ENCODE measurements at regions not wholly inside any gene's neighbourhood (a gene's known extent, or its start where the extent isn't known, plus 50 kb on each side); places are given as distances from the start of the nearest gene placed in this dataset.
A peak's percentile ranks its signal among the peaks of the same experiment; 100 is the strongest.
"Not testable (repeated sequence)": the region's sequence is repeated elsewhere in the genome, so short reads cannot be mapped to it uniquely, and the experiment has no call there.

GRCh38 chr4:65021149-65021548 lies 611.9 kb upstream of the TECRL start:
- intact Hi-C loops (cut with DNase I) = no loop called here
- ATAC-seq = no peak

GRCh38 chr4:65019775-65020174 lies 610.5 kb upstream of the TECRL start:
- DNase-seq (ENCODE audit: missing footprints) (no peak), ATAC-seq (no peak)
- intact Hi-C loops (cut with DNase I) = no loop called here

More at GRCh38 chr4:65021149-65021548, 611.9 kb upstream of the TECRL start:
- DNase-seq (ENCODE audit: missing footprints) = no peak

DNA sequence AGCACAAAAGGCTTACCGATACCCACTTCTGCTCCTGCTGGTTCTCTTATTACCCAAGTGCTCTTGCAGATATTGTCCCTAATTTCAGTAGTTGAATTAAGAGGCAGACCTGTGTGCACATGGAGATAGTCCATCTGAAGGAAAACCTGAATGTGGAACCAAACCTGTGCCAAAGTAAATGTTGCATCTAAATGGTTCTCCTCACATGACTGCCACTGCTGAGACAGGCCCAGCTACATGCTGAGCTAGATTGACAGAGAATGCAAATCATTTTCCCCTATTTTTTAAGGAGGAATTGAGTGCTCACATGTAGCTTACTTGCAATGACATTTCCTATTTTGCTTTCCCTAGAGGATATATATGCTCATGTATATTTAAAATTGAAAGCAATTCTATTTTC lies 609.1 kb upstream of the TECRL start:
- DNase-seq (ENCODE audit: missing footprints) = no peak
- intact Hi-C loops (cut with DNase I) = no loop called here
- ATAC-seq = no peak

- ATAC-seq = peak; percentile 64
- DNase-seq (ENCODE audit: missing footprints) = no peak
- intact Hi-C loops (cut with DNase I) = no loop called here
Measured at GRCh38 chr4:65014078-65014477, 604.8 kb upstream of the TECRL start.

DNA sequence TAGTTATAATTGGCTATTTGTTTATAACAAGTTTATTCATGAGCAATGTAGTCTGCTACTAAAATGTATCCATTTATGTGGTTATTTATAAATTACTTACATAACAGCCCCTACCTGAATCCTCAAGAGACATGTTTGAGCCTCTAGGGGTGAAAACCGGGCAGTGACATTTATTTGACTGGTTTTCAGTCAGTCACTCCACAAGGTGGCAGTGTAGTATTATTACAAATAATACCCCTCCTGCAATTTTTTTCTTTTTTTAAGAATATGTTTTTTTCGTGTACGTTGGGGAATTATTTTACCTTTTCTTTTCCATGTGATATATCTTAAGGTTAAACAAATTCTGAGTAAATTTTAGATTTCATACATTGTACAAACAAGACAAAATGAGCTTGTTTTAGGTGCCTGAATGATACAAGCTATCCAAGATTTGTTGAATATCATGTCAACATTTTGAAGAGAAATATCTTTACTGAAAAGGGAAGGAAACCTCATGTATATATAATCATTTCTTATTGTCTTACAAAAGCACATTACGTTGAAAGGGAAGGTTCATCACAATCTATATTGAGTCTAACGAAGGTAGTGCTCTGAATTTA lies 598.7 kb upstream of the TECRL start:
- ATAC-seq (no peak), DNase-seq (ENCODE audit: missing footprints) (no peak)
- intact Hi-C loops (cut with DNase I) = no loop called here

DNA sequence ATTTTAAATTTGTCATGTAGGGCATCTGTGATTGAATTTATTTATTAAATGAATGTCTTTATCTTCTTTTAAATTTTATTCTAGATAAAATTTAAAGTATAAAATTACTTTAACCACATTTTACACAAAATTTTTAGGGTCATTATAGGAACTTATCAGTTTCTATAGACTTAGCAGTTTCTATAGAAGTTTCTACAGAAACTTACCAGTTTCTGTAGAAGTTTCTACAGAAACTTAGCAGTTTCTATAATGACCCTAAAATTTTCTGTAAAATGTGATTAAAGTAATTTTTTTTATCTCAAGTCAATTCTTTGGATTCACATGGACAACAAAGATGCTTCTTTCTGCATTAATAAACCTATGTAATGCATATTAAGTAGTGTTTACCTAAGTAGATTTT lies 565.9 kb upstream of the TECRL start:
- no peak for ATAC-seq
- intact Hi-C loops (cut with DNase I) = no loop called here
- no peak for DNase-seq (ENCODE audit: missing footprints)

DNA sequence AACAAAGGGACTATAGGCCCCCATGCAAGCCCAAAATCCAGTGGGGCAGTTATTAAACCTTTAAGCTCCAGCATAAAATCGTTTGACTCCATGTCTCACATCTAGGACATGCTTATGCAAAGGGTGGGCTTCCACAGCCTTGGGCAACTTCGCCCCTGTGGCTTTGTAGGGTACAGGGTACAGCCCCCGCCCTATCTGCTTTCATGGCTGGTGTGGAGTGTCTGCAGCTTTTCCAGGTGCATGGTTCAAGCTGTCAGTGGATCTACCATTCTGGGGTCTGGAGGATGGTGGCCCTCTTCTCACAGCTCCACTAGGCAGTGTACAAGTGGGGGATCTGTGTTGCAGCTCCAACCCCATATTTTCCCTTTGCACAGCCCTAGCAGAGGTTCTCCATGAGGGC lies 559.8 kb upstream of the TECRL start:
- ATAC-seq (no peak), DNase-seq (ENCODE audit: missing footprints) (no peak)
- intact Hi-C loops (cut with DNase I) = no loop called here

DNA sequence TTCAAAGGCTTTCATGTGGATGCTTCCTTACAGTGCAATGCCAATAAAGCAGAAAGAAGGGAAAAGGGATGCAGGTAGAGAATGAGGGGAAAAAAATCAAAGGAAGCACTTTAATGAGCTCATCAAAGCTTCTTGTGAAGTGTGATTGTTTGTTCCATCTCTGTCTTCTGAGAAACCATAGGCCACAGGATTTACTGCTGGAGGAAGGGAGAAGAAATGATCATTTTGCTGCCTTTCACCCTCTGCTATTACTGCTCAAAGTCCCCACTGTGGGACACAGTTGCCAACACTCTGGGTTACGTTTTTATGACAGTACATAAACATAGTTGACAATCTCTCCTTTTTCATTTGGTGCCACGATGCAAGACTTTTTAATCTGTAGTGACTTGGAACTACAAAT lies 558.0 kb upstream of the TECRL start:
- ATAC-seq = no peak
- DNase-seq (ENCODE audit: missing footprints) = no peak
- intact Hi-C loops (cut with DNase I) = no loop called here

- DNase-seq (ENCODE audit: missing footprints) (no peak), ATAC-seq (no peak)
- intact Hi-C loops (cut with DNase I) = no loop called here
Measured at GRCh38 chr4:64960516-64960915, 551.3 kb upstream of the TECRL start.

DNA sequence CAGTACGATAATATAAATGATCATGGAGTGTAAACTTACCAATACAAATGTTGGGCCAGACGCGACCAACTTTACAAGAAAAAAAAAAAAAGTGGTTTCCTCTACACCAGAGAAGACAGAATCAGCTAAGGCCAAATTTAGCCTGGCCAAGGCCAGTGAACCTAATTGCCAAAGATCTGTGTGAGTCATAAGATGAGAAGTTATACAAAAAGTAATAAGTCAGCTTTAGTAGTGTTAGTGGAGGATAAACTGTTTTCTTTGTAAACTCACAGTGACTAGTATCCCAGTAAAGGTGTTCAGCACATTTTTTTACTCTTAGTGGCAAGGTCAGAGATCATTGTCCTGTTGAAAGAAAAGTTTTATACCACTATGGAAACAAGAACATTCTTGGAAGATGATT lies 531.4 kb upstream of the TECRL start:
- ATAC-seq = no peak
- intact Hi-C loops (cut with DNase I) = no loop called here
- DNase-seq (ENCODE audit: missing footprints) = no peak

- intact Hi-C loops (cut with DNase I) = no loop called here
- ATAC-seq (no peak), DNase-seq (ENCODE audit: missing footprints) (no peak)
Measured at GRCh38 chr4:64935469-64936001, 526.3 kb upstream of the TECRL start.

DNA sequence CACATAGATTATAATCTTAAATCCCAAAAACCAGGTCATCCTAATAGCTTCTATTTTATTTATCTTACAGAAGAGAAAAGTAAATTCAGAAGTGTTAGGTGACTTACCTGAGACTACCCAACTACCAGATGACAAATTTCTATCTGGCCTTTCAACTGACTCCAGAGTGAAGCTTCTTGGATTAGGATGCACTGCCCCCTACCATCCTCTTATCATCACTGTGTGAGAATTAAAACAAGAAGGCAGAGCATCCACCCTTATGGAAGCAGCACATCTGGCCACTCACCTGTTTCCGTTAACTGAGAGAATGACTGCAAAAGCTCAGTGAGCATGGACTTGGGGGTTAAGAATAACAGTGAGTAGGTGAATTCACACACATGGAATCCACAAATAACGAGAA lies 502.6 kb upstream of the TECRL start:
- ATAC-seq (no peak), DNase-seq (ENCODE audit: missing footprints) (no peak)
- intact Hi-C loops (cut with DNase I) = no loop called here

GRCh38 chr4:64903986-64904385 lies 494.7 kb upstream of the TECRL start:
- ATAC-seq (no peak), DNase-seq (ENCODE audit: missing footprints) (no peak)
- intact Hi-C loops (cut with DNase I) = no loop called here

DNA sequence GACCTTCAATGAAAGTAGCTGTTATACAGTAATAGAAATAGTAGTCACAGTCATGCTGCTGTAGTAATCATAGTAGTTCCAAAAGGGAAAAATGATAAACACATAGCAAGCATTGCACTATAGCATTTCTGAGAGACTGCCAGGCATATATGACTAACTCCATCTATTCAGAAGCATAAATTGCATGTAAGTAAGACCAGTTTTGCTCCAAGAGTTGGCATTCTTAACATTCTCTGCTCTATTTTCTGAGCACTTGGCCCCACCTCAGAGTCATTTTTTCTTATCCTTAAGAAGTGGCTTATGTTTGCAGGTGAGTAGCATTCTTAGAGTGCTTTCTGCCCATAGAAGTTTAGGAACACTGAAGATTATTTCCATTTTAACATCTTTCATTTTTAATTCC lies 490.3 kb upstream of the TECRL start:
- DNase-seq (ENCODE audit: missing footprints) = no peak
- ATAC-seq = no peak
- intact Hi-C loops (cut with DNase I) = no loop called here

DNA sequence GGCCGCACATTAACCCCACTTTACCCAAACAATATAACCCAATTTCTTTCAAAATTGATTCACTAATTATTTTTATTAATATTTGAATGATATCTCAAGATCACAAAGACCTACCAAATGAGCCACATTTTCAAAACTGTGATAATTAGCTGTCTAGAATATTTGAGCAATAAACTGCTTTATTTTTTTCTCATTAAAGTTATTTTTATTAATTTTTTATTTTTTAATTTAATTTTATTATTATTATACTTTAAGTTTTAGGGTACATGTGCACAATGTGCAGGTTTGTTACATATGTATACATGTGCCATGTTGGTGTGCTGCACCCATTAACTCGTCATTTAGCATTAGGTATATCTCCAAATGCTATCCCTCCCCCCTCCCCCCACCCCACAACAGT lies 489.8 kb upstream of the TECRL start:
- DNase-seq (ENCODE audit: missing footprints); intact Hi-C loops (cut with DNase I); ATAC-seq: not testable (repeated sequence)

DNA sequence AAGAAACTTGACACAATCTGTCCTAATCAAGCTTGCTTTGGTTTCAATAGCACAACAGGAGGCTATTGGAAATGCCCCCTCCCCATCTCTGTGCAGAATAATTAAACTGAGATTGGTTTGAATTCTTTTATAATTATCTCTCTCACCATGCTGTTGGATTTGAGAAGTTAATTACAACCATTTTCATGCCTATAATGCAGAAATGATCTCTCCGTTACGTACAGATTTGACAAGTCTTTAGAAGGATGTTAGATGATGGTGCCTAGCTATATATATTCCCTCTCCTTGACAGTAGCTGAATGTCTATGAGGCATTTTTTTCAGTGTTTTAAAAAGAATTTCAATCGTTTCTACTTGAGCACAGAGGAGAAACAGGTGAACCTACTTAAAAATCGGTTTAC lies 488.4 kb upstream of the TECRL start:
- intact Hi-C loops (cut with DNase I) = no loop called here
- no peak for DNase-seq (ENCODE audit: missing footprints)
- no peak for ATAC-seq

DNA sequence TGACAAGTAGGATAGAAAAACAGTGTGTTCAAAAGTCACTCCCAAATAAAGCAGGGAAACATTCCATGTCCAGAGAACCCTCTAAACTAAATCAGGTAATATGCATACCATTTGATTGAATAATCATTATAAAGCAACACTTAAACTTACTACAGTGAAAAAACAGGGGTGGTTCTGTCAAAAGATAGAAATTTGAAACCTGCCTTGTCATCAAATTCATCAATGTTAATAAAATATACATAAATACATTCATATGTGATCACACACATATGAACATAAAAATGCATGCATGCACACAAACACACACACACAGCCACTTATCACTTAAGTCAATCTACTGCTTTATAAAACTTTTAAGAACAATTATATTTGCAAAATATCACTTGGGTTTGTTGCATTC lies 485.8 kb upstream of the TECRL start:
- intact Hi-C loops (cut with DNase I) = no loop called here

GRCh38 chr4:64893205-64893604 lies 484.0 kb upstream of the TECRL start:
- intact Hi-C loops (cut with DNase I) = no loop called here
- ATAC-seq = no peak
- no peak for DNase-seq (ENCODE audit: missing footprints)

More for the DNA sequence above, 485.8 kb upstream of the TECRL start:
- no peak for ATAC-seq
- no peak for DNase-seq (ENCODE audit: missing footprints)

GRCh38 chr4:64889906-64890610 lies 480.8 kb upstream of the TECRL start:
- DNase-seq (ENCODE audit: missing footprints) = no peak
- intact Hi-C loops (cut with DNase I) = no loop called here
- no peak for ATAC-seq

DNA sequence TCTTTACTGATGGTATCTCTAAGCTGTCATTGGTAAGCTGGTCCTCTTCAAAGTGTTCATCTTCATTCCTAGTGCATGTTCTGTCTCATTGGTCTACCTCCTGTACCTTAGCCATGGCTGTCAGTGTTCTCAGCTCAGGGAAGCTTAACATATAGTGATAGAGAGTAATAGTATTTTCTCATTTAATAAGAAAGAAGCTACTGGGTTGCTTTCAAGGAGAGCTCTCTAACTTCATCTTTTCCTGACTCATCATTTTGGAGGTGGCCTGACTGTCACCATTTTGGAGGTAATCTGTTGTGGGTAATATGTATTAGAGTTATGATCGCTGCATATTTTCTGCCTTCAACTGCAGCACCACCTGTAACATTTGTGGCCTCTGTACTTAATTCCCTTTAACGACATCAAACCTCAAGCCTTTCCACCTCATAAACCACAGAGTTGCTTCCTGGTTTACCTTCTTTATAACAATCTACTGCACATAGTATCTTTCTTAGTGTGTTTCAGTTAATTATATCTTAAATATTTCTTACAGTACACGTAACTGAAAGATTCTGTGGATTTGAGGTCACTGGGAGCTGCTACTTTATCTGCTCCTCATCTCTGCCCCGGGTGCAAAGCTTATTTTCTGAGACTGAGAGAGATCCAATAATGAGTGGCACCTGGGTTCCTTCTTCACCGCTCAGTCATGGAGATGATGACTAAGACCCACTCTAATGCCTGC lies 474.0 kb upstream of the TECRL start:
- DNase-seq (ENCODE audit: missing footprints) = no peak
- intact Hi-C loops (cut with DNase I) = no loop called here
- no peak for ATAC-seq
